ENCODE measurements at regions not wholly inside any gene's neighbourhood (a gene's known extent, or its start where the extent isn't known, plus 50 kb on each side); places are given as distances from the start of the nearest gene placed in this dataset.

GRCh38 chr10:31596765-31597164, 277.7 kb downstream of the ZEB1 start:
- POLR2A ChIA-PET (ENCODE audit: partially characterized antibody), result no interaction called here
- no peak for DNase-seq
- Histone ChIP-seq H3K9me3 (ENCODE audit: control insufficient read depth in 1 of 2, low read length in 2 of 2) (peaks cover 0 to 8% of the 10 kb centered on the region in 2 donors), H3K27ac (ENCODE audit: low read depth, low read length) (no peak overlapping the region), H3K4me1 (ENCODE audit: insufficient read depth, low read length) (no peaks in the 10 kb centered on the region), H3K4me3 (ENCODE audit: low read length in 2 of 2) (no peak overlapping the region), H3K27me3 (ENCODE audit: insufficient read depth, low read length) (no peaks in the 10 kb centered on the region), H3K36me3 (ENCODE audit: insufficient read depth, low read length) (no peaks in the 10 kb centered on the region)
- intact Hi-C loops (cut with micrococcal nuclease), result no loop called here
- Mint-ChIP-seq H3K27ac (no peak overlapping the region), H3K27me3 (peaks cover 9 to 13% of the 10 kb centered on the region in 2 donors), H3K9me3 (peaks cover 0 to 17% (median 14%) of the 10 kb centered on the region in 8 donors), H3K36me3 (peaks cover 0 to 2% of the 10 kb centered on the region in 2 donors), H3K4me3 (no peak overlapping the region), H3K4me1 (no peaks in the 10 kb centered on the region)
- CTCF ChIA-PET (ENCODE audit: partially characterized antibody), result no interaction called here

GRCh38 chr10:31595992-31596391, 277.0 kb downstream of the ZEB1 start:
- H3K4me3 ChIP-seq (ENCODE audit: low read length in 2 of 2), result no peak overlapping the region
- no peak overlapping the region for H3K4me3 Mint-ChIP-seq
- peaks cover 0 to 8% of the 10 kb centered on the region in 2 donors for H3K9me3 ChIP-seq (ENCODE audit: control insufficient read depth in 1 of 2, low read length in 2 of 2)
- H3K36me3 ChIP-seq (ENCODE audit: insufficient read depth, low read length), result no peaks in the 10 kb centered on the region
- intact Hi-C loops (cut with micrococcal nuclease), result no loop called here
- POLR2A ChIA-PET (ENCODE audit: partially characterized antibody), result no interaction called here
- H3K4me1 ChIP-seq (ENCODE audit: insufficient read depth, low read length), result no peaks in the 10 kb centered on the region
- H3K27me3 Mint-ChIP-seq, result peaks cover 12 to 15% of the 10 kb centered on the region in 2 donors
- no peak overlapping the region for H3K27ac ChIP-seq (ENCODE audit: low read depth, low read length)
- no peaks in the 10 kb centered on the region for H3K4me1 Mint-ChIP-seq
- DNase-seq, result no peak
- H3K9me3 Mint-ChIP-seq, result peaks cover 3 to 24% (median 20%) of the 10 kb centered on the region in 8 donors
- H3K27me3 ChIP-seq (ENCODE audit: insufficient read depth, low read length), result no peaks in the 10 kb centered on the region
- CTCF ChIA-PET (ENCODE audit: partially characterized antibody), result no interaction called here
- H3K27ac Mint-ChIP-seq, result no peak overlapping the region
- peaks cover 3 to 5% of the 10 kb centered on the region in 2 donors for H3K36me3 Mint-ChIP-seq

GRCh38 chr10:31594347-31594873, 275.4 kb downstream of the ZEB1 start:
- no peak for DNase-seq
- Mint-ChIP-seq H3K36me3 (peaks cover 3 to 5% of the 10 kb centered on the region in 2 donors), H3K4me1 (no peaks in the 10 kb centered on the region), H3K27ac (no peak overlapping the region), H3K9me3 (peaks cover 5 to 32% (median 25%) of the 10 kb centered on the region in 8 donors), H3K4me3 (no peak overlapping the region), H3K27me3 (peaks cover 15 to 18% of the 10 kb centered on the region in 2 donors)
- H3K4me3 ChIP-seq (ENCODE audit: low read length in 2 of 2), result no peak overlapping the region
- H3K4me1 ChIP-seq (ENCODE audit: insufficient read depth, low read length), result no peaks in the 10 kb centered on the region
- no peaks in the 10 kb centered on the region for H3K27me3 ChIP-seq (ENCODE audit: insufficient read depth, low read length)
- intact Hi-C loops (cut with micrococcal nuclease), result no loop called here
- POLR2A ChIA-PET (ENCODE audit: partially characterized antibody), result no interaction called here
- CTCF ChIA-PET (ENCODE audit: partially characterized antibody), result no interaction called here
- no peaks in the 10 kb centered on the region for H3K36me3 ChIP-seq (ENCODE audit: insufficient read depth, low read length)
- H3K9me3 ChIP-seq (ENCODE audit: control insufficient read depth in 1 of 2, low read length in 2 of 2), result peaks cover 0 to 8% of the 10 kb centered on the region in 2 donors
- no peak overlapping the region for H3K27ac ChIP-seq (ENCODE audit: low read depth, low read length)

- Mint-ChIP-seq H3K9me3 (peaks cover 5 to 32% (median 25%) of the 10 kb centered on the region in 8 donors), H3K4me3 (no peak overlapping the region), H3K4me1 (no peaks in the 10 kb centered on the region), H3K27me3 (peaks cover 15 to 19% of the 10 kb centered on the region in 2 donors), H3K36me3 (peaks cover 3 to 5% of the 10 kb centered on the region in 2 donors), H3K27ac (no peak overlapping the region)
- no peak for DNase-seq
- intact Hi-C loops (cut with micrococcal nuclease), result no loop called here
- Histone ChIP-seq H3K9me3 (ENCODE audit: control insufficient read depth in 1 of 2, low read length in 2 of 2) (peaks cover 0 to 8% of the 10 kb centered on the region in 2 donors), H3K27me3 (ENCODE audit: insufficient read depth, low read length) (no peaks in the 10 kb centered on the region), H3K36me3 (ENCODE audit: insufficient read depth, low read length) (no peaks in the 10 kb centered on the region), H3K27ac (ENCODE audit: low read depth, low read length) (no peak overlapping the region), H3K4me1 (ENCODE audit: insufficient read depth, low read length) (no peaks in the 10 kb centered on the region), H3K4me3 (ENCODE audit: low read length in 2 of 2) (no peak overlapping the region)
- ChIA-PET CTCF (ENCODE audit: partially characterized antibody) (no interaction called here), POLR2A (ENCODE audit: partially characterized antibody) (no interaction called here)
Observed at GRCh38 chr10:31593124-31593523, 274.1 kb downstream of the ZEB1 start.

GRCh38 chr10:31591569-31591968, 272.6 kb downstream of the ZEB1 start:
- intact Hi-C loops (cut with micrococcal nuclease), result no loop called here
- Mint-ChIP-seq H3K9me3 (peaks cover 5 to 32% (median 26%) of the 10 kb centered on the region in 8 donors), H3K27me3 (peaks cover 22 to 30% of the 10 kb centered on the region in 2 donors), H3K4me3 (no peak overlapping the region), H3K4me1 (peaks cover 0 to 9% (median 4%) of the 10 kb centered on the region in 4 donors), H3K36me3 (peaks cover 3 to 5% of the 10 kb centered on the region in 2 donors), H3K27ac (no peak overlapping the region)
- Histone ChIP-seq H3K36me3 (ENCODE audit: insufficient read depth, low read length) (no peaks in the 10 kb centered on the region), H3K4me3 (ENCODE audit: low read length in 2 of 2) (no peak overlapping the region), H3K27me3 (ENCODE audit: insufficient read depth, low read length) (no peaks in the 10 kb centered on the region), H3K27ac (ENCODE audit: low read depth, low read length) (no peak overlapping the region), H3K9me3 (ENCODE audit: control insufficient read depth in 1 of 2, low read length in 2 of 2) (peaks cover 0 to 8% of the 10 kb centered on the region in 2 donors), H3K4me1 (ENCODE audit: insufficient read depth, low read length) (no peaks in the 10 kb centered on the region)
- DNase-seq, result no peak
- CTCF ChIA-PET (ENCODE audit: partially characterized antibody), result interaction anchor here (0.7 to 0.8 kb wide), 2 partner anchors 501 to 825 kb away, joined by 3 read pairs; no protein-coding TSS in a partner anchor
- POLR2A ChIA-PET (ENCODE audit: partially characterized antibody), result no interaction called here

GRCh38 chr10:31590023-31590800, 271.2 kb downstream of the ZEB1 start:
- intact Hi-C loops (cut with micrococcal nuclease), result no loop called here
- POLR2A ChIA-PET (ENCODE audit: partially characterized antibody), result no interaction called here

GRCh38 chr10:31587691-31588090, 268.7 kb downstream of the ZEB1 start:
- CTCF ChIA-PET (ENCODE audit: partially characterized antibody), result no interaction called here
- Histone ChIP-seq H3K36me3 (ENCODE audit: insufficient read depth, low read length) (no peaks in the 10 kb centered on the region), H3K4me1 (ENCODE audit: insufficient read depth, low read length) (no peaks in the 10 kb centered on the region), H3K9me3 (ENCODE audit: control insufficient read depth in 1 of 2, low read length in 2 of 2) (peaks cover 0 to 7% of the 10 kb centered on the region in 2 donors), H3K27me3 (ENCODE audit: insufficient read depth, low read length) (no peaks in the 10 kb centered on the region), H3K4me3 (ENCODE audit: low read length in 2 of 2) (no peak overlapping the region), H3K27ac (ENCODE audit: low read depth, low read length) (no peak overlapping the region)
- H3K27ac Mint-ChIP-seq, result no peak overlapping the region
- peaks cover 4 to 30% (median 21%) of the 10 kb centered on the region in 8 donors for H3K9me3 Mint-ChIP-seq
- peaks cover 3 to 5% of the 10 kb centered on the region in 2 donors for H3K36me3 Mint-ChIP-seq
- POLR2A ChIA-PET (ENCODE audit: partially characterized antibody), result no interaction called here
- no peak for DNase-seq
- intact Hi-C loops (cut with micrococcal nuclease), result no loop called here
- H3K4me3 Mint-ChIP-seq, result no peak overlapping the region
- H3K4me1 Mint-ChIP-seq, result peaks cover 0 to 10% (median 4%) of the 10 kb centered on the region in 4 donors
- H3K27me3 Mint-ChIP-seq, result peaks cover 19 to 20% of the 10 kb centered on the region in 2 donors

More at GRCh38 chr10:31590023-31590800, 271.2 kb downstream of the ZEB1 start:
- CTCF ChIA-PET (ENCODE audit: partially characterized antibody), result no interaction called here
- no peak overlapping the region for H3K27ac Mint-ChIP-seq
- peaks cover 5 to 32% (median 26%) of the 10 kb centered on the region in 8 donors for H3K9me3 Mint-ChIP-seq
- no peaks in the 10 kb centered on the region for H3K4me1 ChIP-seq (ENCODE audit: insufficient read depth, low read length)
- no peaks in the 10 kb centered on the region for H3K36me3 ChIP-seq (ENCODE audit: insufficient read depth, low read length)
- H3K27ac ChIP-seq (ENCODE audit: low read depth, low read length), result no peak overlapping the region
- H3K27me3 ChIP-seq (ENCODE audit: insufficient read depth, low read length), result no peaks in the 10 kb centered on the region
- no peak for DNase-seq
- no peak overlapping the region for H3K4me3 Mint-ChIP-seq
- H3K9me3 ChIP-seq (ENCODE audit: control insufficient read depth in 1 of 2, low read length in 2 of 2), result peaks cover 0 to 8% of the 10 kb centered on the region in 2 donors
- peaks cover 3 to 5% of the 10 kb centered on the region in 2 donors for H3K36me3 Mint-ChIP-seq
- no peak overlapping the region for H3K4me3 ChIP-seq (ENCODE audit: low read length in 2 of 2)
- H3K4me1 Mint-ChIP-seq, result peaks cover 0 to 10% (median 4%) of the 10 kb centered on the region in 4 donors
- H3K27me3 Mint-ChIP-seq, result peaks cover 27 to 30% of the 10 kb centered on the region in 2 donors
